Left ventricle myocardium inferior (tissue), 1 donor: ENCODE measurements at regions not wholly inside any gene's neighbourhood (a gene's known extent, or its start where the extent isn't known, plus 50 kb on each side); places are given as distances from the start of the nearest gene placed in this dataset.
"Not testable (repeated sequence)": the region's sequence is repeated elsewhere in the genome, so short reads cannot be mapped to it uniquely, and the experiment has no call there.

ENCODE experiments used
- DNase-seq: peaks from one replicate; pipeline ENCODE4 v3.0.0-alpha.2; 2020
- H3K27ac ChIP-seq: fragments of 200-600 bp; replicated peaks from 2 replicates; pipeline ENCODE4 v1.8.0; 2021
- H3K27me3 ChIP-seq: fragments of 200-600 bp; 2 replicates; pipeline ENCODE4 v1.8.0; 2021; ENCODE audit warnings: low read depth
- H3K36me3 ChIP-seq: fragments of 200-600 bp; 2 replicates; pipeline ENCODE4 v1.8.0; 2021
- H3K4me1 ChIP-seq: fragments of 200-600 bp; 2 replicates; pipeline ENCODE4 v1.8.0; 2021
- H3K4me3 ChIP-seq: fragments of 200-600 bp; 2 replicates; pipeline ENCODE4 v1.8.0; 2021; ENCODE audit warnings: mild to moderate bottlenecking, moderate library complexity
- H3K9me3 ChIP-seq: fragments of 200-600 bp; replicated peaks from 2 replicates; pipeline ENCODE4 v1.8.0; 2021
- CTCF ChIP-seq: fragments of 200-600 bp; IDR thresholded peaks from 2 replicates; pipeline ENCODE4 v1.8.0; 2021; ENCODE audit warnings: antibody characterized with exemption, mild to moderate bottlenecking, borderline replicate concordance
- intact Hi-C: fragments of 100-400 bp; cut with micrococcal nuclease; formaldehyde crosslinking; loops from one replicate; pipeline ENCODE4 v1.11.0; 2022
- donor health status: DM: no; HTN: yes; CAD: no; lungs with severe emphysema.

GRCh38 chr11:97000481-97000880 is 610.7 kb downstream of the JRKL start:
- Histone ChIP-seq H3K27ac (no peak overlapping the region), H3K36me3 (no peaks in the 10 kb centered on the region), H3K9me3 (no peaks in the 10 kb centered on the region), H3K4me3 (no peak overlapping the region), H3K27me3 (no peaks in the 10 kb centered on the region), H3K4me1 (no peaks in the 10 kb centered on the region)
- intact Hi-C loops: no loop called here
- no peak for TF ChIP-seq CTCF
- no peak for DNase-seq

GRCh38 chr11:97007283-97007682 is 617.5 kb downstream of the JRKL start:
- H3K4me1 ChIP-seq: no peaks in the 10 kb centered on the region
- no peaks in the 10 kb centered on the region for H3K27me3 ChIP-seq
- no peak for DNase-seq
- no peaks in the 10 kb centered on the region for H3K36me3 ChIP-seq
- no peaks in the 10 kb centered on the region for H3K9me3 ChIP-seq
- no peak for TF ChIP-seq CTCF
- no peak overlapping the region for H3K27ac ChIP-seq
- intact Hi-C loops: no loop called here
- H3K4me3 ChIP-seq: no peak overlapping the region

GRCh38 chr11:97009613-97010012 is 619.8 kb downstream of the JRKL start:
- DNase-seq: no peak
- intact Hi-C loops: no loop called here
- Histone ChIP-seq H3K27ac (no peak overlapping the region), H3K4me3 (no peak overlapping the region), H3K9me3 (no peaks in the 10 kb centered on the region), H3K27me3 (no peaks in the 10 kb centered on the region), H3K36me3 (no peaks in the 10 kb centered on the region), H3K4me1 (no peaks in the 10 kb centered on the region)
- TF ChIP-seq CTCF: no peak

- H3K27me3 ChIP-seq, H3K27ac ChIP-seq, DNase-seq, H3K9me3 ChIP-seq, H3K36me3 ChIP-seq, intact Hi-C loops, H3K4me1 ChIP-seq, H3K4me3 ChIP-seq: not testable (repeated sequence)
Observed at GRCh38 chr11:97010997-97011396, 621.2 kb downstream of the JRKL start.

- Histone ChIP-seq H3K4me1 (no peaks in the 10 kb centered on the region), H3K27ac (no peak overlapping the region), H3K4me3 (no peak overlapping the region), H3K27me3 (no peaks in the 10 kb centered on the region), H3K9me3 (no peaks in the 10 kb centered on the region), H3K36me3 (no peaks in the 10 kb centered on the region)
- intact Hi-C loops: no loop called here
- DNase-seq: no peak
- TF ChIP-seq CTCF: no peak
Observed at GRCh38 chr11:97015327-97015726, 625.5 kb downstream of the JRKL start.

- intact Hi-C loops: no loop called here
- no peaks in the 10 kb centered on the region for H3K36me3 ChIP-seq
- no peak overlapping the region for H3K27ac ChIP-seq
- H3K9me3 ChIP-seq: peaks cover 2% of the 10 kb centered on the region
- no peak for DNase-seq
- no peak overlapping the region for H3K4me3 ChIP-seq
- no peaks in the 10 kb centered on the region for H3K4me1 ChIP-seq
- H3K27me3 ChIP-seq: no peaks in the 10 kb centered on the region
- TF ChIP-seq CTCF: no peak
Observed at GRCh38 chr11:97019305-97019704, 629.5 kb downstream of the JRKL start.
